Breast epithelium (tissue), 4 donors: ENCODE measurements at regions not wholly inside any gene's neighbourhood (a gene's known extent, or its start where the extent isn't known, plus 50 kb on each side); places are given as distances from the start of the nearest gene placed in this dataset.
"Not testable (repeated sequence)": the region's sequence is repeated elsewhere in the genome, so short reads cannot be mapped to it uniquely, and the experiment has no call there.

ENCODE experiments used
- DNase-seq, 2 donors: peaks; one replicate each; pipeline ENCODE4 v3.0.0-alpha.2; 2019; ENCODE audit warnings: low spot score in 2 of 2
- H3K27ac ChIP-seq, 2 donors: fragments of 200-600 bp; sonication (generic) in 1 of 2; one replicate each; pipeline ENCODE4 v1.5.1; 2016 to 2019; ENCODE audit warnings: mild to moderate bottlenecking in 1 of 2
- H3K27me3 ChIP-seq, 2 donors: fragments of 200-600 bp; sonication (generic) in 1 of 2; one replicate each; pipeline versions ENCODE4 v1.5.1 to v1.6.0; 2017 to 2019; ENCODE audit warnings: control low read depth in 1 of 2, mild to moderate bottlenecking in 1 of 2
- H3K36me3 ChIP-seq: fragments of 200-600 bp; one replicate; pipeline ENCODE4 v1.5.1; 2019
- H3K4me1 ChIP-seq, 2 donors: fragments of 200-600 bp; sonication (generic); one replicate each; pipeline ENCODE4 v1.5.1; 2016 to 2019; ENCODE audit warnings: control low read depth in 1 of 2
- H3K4me3 ChIP-seq, 3 donors: fragments of 200-600 bp; sonication (generic); 1 replicate in 2 of 3; 2 replicates in 1 of 3; pipeline ENCODE4 v1.5.1; 2016 to 2019; ENCODE audit warnings: mild to moderate bottlenecking in 3 of 3, moderate library complexity in 2 of 3
- H3K9me3 ChIP-seq, 2 donors: fragments of 200-600 bp; sonication (generic) in 1 of 2; one replicate each; pipeline ENCODE4 v1.5.1; 2016 to 2019; ENCODE audit warnings: control low read depth in 1 of 2
- POLR2A ChIP-seq: fragments of 450-650 bp; IDR thresholded peaks from one replicate; pipeline ENCODE4 v1.6.1; 2016; ENCODE audit warnings: antibody characterized with exemption, mild to moderate bottlenecking, moderate library complexity
- POLR2AphosphoS5 ChIP-seq, 3 donors: sonication (generic); formaldehyde crosslinking; IDR thresholded peaks; one replicate each; pipeline ENCODE4 v1.6.1; 2017; ENCODE audit warnings: antibody characterized with exemption in 3 of 3
- intact Hi-C: fragments of 100-400 bp; cut with DNase I; formaldehyde crosslinking; loops from one replicate; pipeline ENCODE4 v1.15.1; 2023; ENCODE audit warnings: low total_unique reads
- TF ChIP-seq, protein P1 (sequence below), 3 donors: fragments of 450-650 bp; IDR thresholded peaks; one replicate each; pipeline ENCODE4 v1.5.1; 2016 to 2017; ENCODE audit warnings: antibody characterized with exemption in 3 of 3, mild to moderate bottlenecking in 3 of 3, moderate library complexity in 3 of 3

DNA sequence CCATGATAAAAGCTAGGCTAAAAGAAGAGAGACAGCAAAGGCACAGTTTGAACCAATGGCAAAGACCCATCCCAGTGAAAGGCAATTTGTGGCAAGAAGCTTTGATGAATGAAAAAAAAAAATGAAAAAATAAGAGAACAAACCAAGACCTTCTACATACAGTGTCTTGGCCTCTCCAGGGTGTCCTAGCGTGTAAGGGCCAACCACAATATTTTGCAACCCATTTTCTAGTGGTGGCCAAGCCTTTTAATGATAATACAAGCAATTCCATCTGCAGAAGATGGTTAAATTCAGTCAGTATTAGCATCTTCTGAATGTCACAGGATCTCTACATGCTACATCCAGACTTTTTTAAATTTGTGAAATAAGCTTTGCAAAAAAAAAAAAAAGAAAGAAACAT is 270.4 kb downstream of the LRATD1 start:
- no peak overlapping the region for H3K4me3 ChIP-seq
- H3K9me3 ChIP-seq, result no peaks in the 10 kb centered on the region
- no peak for DNase-seq
- H3K27ac ChIP-seq, result no peak overlapping the region
- H3K4me1 ChIP-seq, result no peaks in the 10 kb centered on the region
- H3K36me3 ChIP-seq, result no peaks in the 10 kb centered on the region
- H3K27me3 ChIP-seq, result no peaks in the 10 kb centered on the region
- TF ChIP-seq, protein P1, sequence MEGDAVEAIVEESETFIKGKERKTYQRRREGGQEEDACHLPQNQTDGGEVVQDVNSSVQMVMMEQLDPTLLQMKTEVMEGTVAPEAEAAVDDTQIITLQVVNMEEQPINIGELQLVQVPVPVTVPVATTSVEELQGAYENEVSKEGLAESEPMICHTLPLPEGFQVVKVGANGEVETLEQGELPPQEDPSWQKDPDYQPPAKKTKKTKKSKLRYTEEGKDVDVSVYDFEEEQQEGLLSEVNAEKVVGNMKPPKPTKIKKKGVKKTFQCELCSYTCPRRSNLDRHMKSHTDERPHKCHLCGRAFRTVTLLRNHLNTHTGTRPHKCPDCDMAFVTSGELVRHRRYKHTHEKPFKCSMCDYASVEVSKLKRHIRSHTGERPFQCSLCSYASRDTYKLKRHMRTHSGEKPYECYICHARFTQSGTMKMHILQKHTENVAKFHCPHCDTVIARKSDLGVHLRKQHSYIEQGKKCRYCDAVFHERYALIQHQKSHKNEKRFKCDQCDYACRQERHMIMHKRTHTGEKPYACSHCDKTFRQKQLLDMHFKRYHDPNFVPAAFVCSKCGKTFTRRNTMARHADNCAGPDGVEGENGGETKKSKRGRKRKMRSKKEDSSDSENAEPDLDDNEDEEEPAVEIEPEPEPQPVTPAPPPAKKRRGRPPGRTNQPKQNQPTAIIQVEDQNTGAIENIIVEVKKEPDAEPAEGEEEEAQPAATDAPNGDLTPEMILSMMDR (IDR thresholded peaks at IDR 0.05), result no peak
- TF ChIP-seq POLR2AphosphoS5 (IDR thresholded peaks at IDR 0.05) (no peak), POLR2A (no peak)
- intact Hi-C loops, result no loop called here

DNA sequence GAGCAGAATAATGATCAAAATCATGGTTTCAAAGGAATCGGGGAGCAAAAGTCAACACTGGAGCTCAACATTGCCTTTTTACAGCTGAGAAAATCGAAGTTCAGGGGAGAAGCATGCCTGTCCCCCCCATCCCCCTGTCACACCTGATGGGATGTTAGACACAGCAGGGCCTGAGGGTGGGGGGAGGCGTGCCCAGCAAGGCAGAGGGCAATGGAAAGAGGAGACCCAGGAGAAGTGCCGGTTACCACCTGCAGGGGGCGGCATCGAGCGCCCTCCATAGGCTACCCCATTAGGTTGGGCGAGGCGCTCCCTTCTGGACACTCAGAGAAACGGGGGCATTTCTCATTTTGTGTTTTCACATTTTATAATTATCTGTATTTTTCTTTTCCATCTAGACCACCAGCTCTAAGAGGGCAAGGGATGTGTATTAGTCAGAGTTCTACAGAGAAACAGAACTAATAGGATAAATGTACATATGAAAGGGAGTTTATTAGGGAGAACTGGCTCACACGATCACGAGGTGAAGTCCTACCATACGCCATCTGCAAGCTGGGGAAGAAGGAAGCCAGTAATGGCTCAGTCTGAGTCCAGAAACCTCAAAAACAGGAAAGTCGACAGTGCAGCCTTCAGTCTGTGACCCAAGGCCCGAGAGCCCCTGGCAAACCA is 271.3 kb downstream of the LRATD1 start:
- no peak for TF ChIP-seq POLR2A
- TF ChIP-seq, protein P1 (IDR thresholded peaks at IDR 0.05), result peak in 1 of 3 donors; percentile 17
- intact Hi-C loops, result no loop called here
- H3K36me3 ChIP-seq, result no peaks in the 10 kb centered on the region
- no peaks in the 10 kb centered on the region for H3K27me3 ChIP-seq
- DNase-seq, result no peak
- H3K4me1 ChIP-seq, result no peaks in the 10 kb centered on the region
- H3K27ac ChIP-seq, result no peak overlapping the region
- no peak overlapping the region for H3K4me3 ChIP-seq
- no peaks in the 10 kb centered on the region for H3K9me3 ChIP-seq

DNA sequence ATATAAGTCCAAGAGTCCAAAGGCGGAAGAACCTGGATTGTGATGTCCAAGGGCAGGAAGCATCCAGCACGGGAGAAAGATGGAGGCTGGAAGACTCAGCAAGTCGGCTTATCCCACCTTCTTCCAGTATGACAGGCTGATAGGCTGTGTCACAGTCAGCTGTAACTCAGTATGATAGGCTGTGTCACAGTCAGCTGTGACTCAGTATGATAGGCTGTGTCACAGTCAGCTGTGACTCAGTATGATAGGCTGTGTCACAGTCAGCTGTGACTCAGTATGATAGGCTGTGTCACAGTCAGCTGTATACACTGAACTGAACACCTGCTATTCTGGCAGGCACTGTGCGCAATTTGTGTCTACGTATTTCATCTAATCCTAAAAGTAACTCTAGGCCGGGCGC is 271.9 kb downstream of the LRATD1 start:
- DNase-seq, H3K4me3 ChIP-seq, H3K36me3 ChIP-seq, intact Hi-C loops, H3K4me1 ChIP-seq, H3K9me3 ChIP-seq, H3K27me3 ChIP-seq, H3K27ac ChIP-seq: not testable (repeated sequence)

DNA sequence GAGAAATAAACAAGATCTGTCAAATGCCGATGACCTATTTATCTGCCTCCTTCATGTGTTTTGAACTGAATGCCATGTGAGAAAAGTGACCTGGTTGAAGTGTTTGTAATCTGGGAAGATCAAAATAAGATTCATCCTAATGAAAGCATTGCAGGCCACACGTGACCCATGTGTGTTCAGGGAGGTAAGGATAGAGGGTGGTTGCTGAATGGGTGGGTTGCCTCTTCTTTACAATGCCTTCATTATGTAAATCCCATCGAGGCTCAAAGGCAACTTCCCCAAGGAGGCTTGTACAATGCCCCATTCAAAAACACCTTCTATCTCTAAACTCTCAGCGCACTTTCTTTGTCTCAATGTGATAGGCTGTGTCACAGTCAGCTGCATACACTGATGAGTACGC is 273.1 kb downstream of the LRATD1 start:
- no peaks in the 10 kb centered on the region for H3K4me1 ChIP-seq
- no peak overlapping the region for H3K27ac ChIP-seq
- no peak overlapping the region for H3K4me3 ChIP-seq
- TF ChIP-seq POLR2A, result no peak
- TF ChIP-seq, protein P1 (IDR thresholded peaks at IDR 0.05), result no peak
- TF ChIP-seq POLR2AphosphoS5 (IDR thresholded peaks at IDR 0.05), result no peak
- H3K27me3 ChIP-seq, result no peaks in the 10 kb centered on the region
- H3K36me3 ChIP-seq, result no peaks in the 10 kb centered on the region
- no peaks in the 10 kb centered on the region for H3K9me3 ChIP-seq
- no peak for DNase-seq
- intact Hi-C loops, result no loop called here

DNA sequence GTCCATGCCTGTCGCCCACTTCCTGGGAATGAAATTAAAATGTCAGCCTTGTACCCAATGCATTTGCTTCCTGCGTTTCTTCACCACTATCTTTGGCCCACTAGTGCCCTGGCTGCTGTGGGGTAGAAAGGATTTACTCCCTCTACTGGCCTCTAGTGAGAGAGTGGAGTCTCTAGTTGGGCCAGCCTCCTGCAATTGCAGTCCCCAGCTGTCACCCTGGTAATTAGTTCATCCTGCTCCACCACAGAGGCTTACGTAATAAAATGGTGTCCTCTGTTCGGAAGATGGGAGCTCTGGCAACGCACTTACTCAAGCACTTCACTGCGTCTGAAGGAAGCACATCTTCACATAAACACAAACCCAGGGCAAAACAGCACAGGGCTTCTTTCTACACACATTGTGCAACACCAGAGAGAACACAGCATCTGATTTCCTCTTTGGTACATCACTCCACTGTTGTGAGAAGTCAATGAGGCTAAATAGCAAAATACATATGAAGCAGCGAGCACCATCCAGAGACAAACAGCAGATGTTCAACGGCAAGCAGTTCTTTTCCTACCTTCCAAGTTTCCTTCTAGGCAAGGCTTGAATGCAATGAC is 274.6 kb downstream of the LRATD1 start:
- H3K9me3 ChIP-seq, result no peaks in the 10 kb centered on the region
- no peak overlapping the region for H3K4me3 ChIP-seq
- intact Hi-C loops, result no loop called here
- H3K27ac ChIP-seq, result no peak overlapping the region
- no peaks in the 10 kb centered on the region for H3K4me1 ChIP-seq
- no peaks in the 10 kb centered on the region for H3K27me3 ChIP-seq
- DNase-seq, result no peak
- TF ChIP-seq POLR2A, result no peak
- TF ChIP-seq POLR2AphosphoS5 (IDR thresholded peaks at IDR 0.05), result no peak
- TF ChIP-seq, protein P1 (IDR thresholded peaks at IDR 0.05), result no peak
- H3K36me3 ChIP-seq, result no peaks in the 10 kb centered on the region
